HG03457 (cell line): ENCODE measurements at regions not wholly inside any gene's neighbourhood (a gene's known extent, or its start where the extent isn't known, plus 50 kb on each side); places are given as distances from the start of the nearest gene placed in this dataset.

ENCODE experiments used
- ATAC-seq: cut with Tn5 transposase; IDR thresholded peaks from one replicate; pipeline ENCODE4 v1.9.1; 2021; ENCODE audit warnings: moderate number of reproducible peaks; ENCODE audit not compliant: unreplicated experiment

GRCh38 chr1:163013826-163014600 lies 55.1 kb upstream of the RGS4 start:
- no peak for ATAC-seq

- ATAC-seq: no peak
These were observed 62.9 kb upstream of the RGS4 start for GRCh38 chr1:163006051-163006834.

- no peak for ATAC-seq
These were observed 71.5 kb upstream of the RGS4 start for GRCh38 chr1:162997499-162998285.

GRCh38 chr1:162996261-162996660 lies 72.9 kb upstream of the RGS4 start:
- ATAC-seq: no peak

GRCh38 chr1:162994921-162995320 lies 74.2 kb upstream of the RGS4 start:
- no peak for ATAC-seq

GRCh38 chr1:162993846-162994245 lies 75.3 kb upstream of the RGS4 start:
- ATAC-seq: no peak

GRCh38 chr1:162992945-162993344 lies 76.2 kb upstream of the RGS4 start:
- no peak for ATAC-seq

- no peak for ATAC-seq
These were observed 77.7 kb upstream of the RGS4 start for GRCh38 chr1:162991444-162991843.

- no peak for ATAC-seq
These were observed 78.5 kb upstream of the RGS4 start for GRCh38 chr1:162990665-162991064.

GRCh38 chr1:162988869-162989268 lies 80.3 kb upstream of the RGS4 start:
- no peak for ATAC-seq

GRCh38 chr1:162987866-162988265 lies 81.3 kb upstream of the RGS4 start:
- ATAC-seq: no peak

- no peak for ATAC-seq
These were observed 83.2 kb upstream of the RGS4 start for GRCh38 chr1:162985816-162986435.

- no peak for ATAC-seq
These were observed 84.5 kb upstream of the RGS4 start for GRCh38 chr1:162984699-162985098.

- ATAC-seq: no peak
These were observed 85.3 kb upstream of the RGS4 start for GRCh38 chr1:162983671-162984425.

GRCh38 chr1:162982364-162982763 lies 86.8 kb upstream of the RGS4 start:
- no peak for ATAC-seq

- ATAC-seq: no peak
These were observed 91.1 kb upstream of the RGS4 start for GRCh38 chr1:162977944-162978568.

GRCh38 chr1:162976628-162977027 lies 92.5 kb upstream of the RGS4 start:
- ATAC-seq: no peak

- no peak for ATAC-seq
These were observed 94.4 kb upstream of the RGS4 start for GRCh38 chr1:162974810-162975209.

- no peak for ATAC-seq
These were observed 95.8 kb upstream of the RGS4 start for GRCh38 chr1:162973381-162973795.

GRCh38 chr1:162972773-162973172 lies 96.4 kb upstream of the RGS4 start:
- no peak for ATAC-seq
